Epithelial cell of proximal tubule (primary cell): ENCODE measurements at regions not wholly inside any gene's neighbourhood (a gene's known extent, or its start where the extent isn't known, plus 50 kb on each side); places are given as distances from the start of the nearest gene placed in this dataset.

Source experiments
- DNase-seq: peaks from one replicate; pipeline ENCODE4 v3.0.0-alpha.2; 2011; ENCODE audit warnings: low read depth
- H3K4me3 ChIP-seq: 2 replicates; pipeline ENCODE4 v1.5.1; 2011; ENCODE audit warnings: low read depth, mild to moderate bottlenecking, low read length
- CTCF ChIP-seq: conservative IDR thresholded peaks from 2 replicates; pipeline ENCODE4 v1.5.1; 2012; ENCODE audit warnings: low read depth, mild to moderate bottlenecking, low read length

GRCh38 chr2:236632295-236633218, 62.9 kb downstream of the ACKR3 start:
- TF ChIP-seq CTCF, result no peak
- DNase-seq, result no peak
- H3K4me3 ChIP-seq, result no peak overlapping the region

- no peak overlapping the region for H3K4me3 ChIP-seq
- no peak for DNase-seq
- no peak for TF ChIP-seq CTCF
These were observed 63.6 kb downstream of the ACKR3 start for GRCh38 chr2:236633219-236633570.

- H3K4me3 ChIP-seq, result no peak overlapping the region
- DNase-seq, result no peak
- TF ChIP-seq CTCF, result no peak
These were observed 64.3 kb downstream of the ACKR3 start for GRCh38 chr2:236633775-236634560.

- DNase-seq, result no peak
- H3K4me3 ChIP-seq, result no peak overlapping the region
- no peak for TF ChIP-seq CTCF
These were observed 66.6 kb downstream of the ACKR3 start for GRCh38 chr2:236636261-236636660.

- no peak for DNase-seq
- no peak for TF ChIP-seq CTCF
- H3K4me3 ChIP-seq, result no peak overlapping the region
These were observed 67.3 kb downstream of the ACKR3 start for GRCh38 chr2:236636714-236637470.

- no peak overlapping the region for H3K4me3 ChIP-seq
- no peak for DNase-seq
- no peak for TF ChIP-seq CTCF
These were observed 68.3 kb downstream of the ACKR3 start for GRCh38 chr2:236637686-236638569.
